ENCODE measurements at regions not wholly inside any gene's neighbourhood (a gene's known extent, or its start where the extent isn't known, plus 50 kb on each side); places are given as distances from the start of the nearest gene placed in this dataset.

GRCh38 chr14:89607453-89607852 lies 190.4 kb upstream of the FOXN3 start:
- no peaks in the 10 kb centered on the region for H3K9me3 ChIP-seq (ENCODE audit: control insufficient read depth, low read length)
- H3K4me3 ChIP-seq (ENCODE audit: extremely low read depth, insufficient read depth, low read length, poor library complexity, severe bottlenecking) = no peak overlapping the region
- peaks cover 5% of the 10 kb centered on the region for H3K36me3 ChIP-seq (ENCODE audit: control insufficient read depth, insufficient read depth, low read length)
- WGBS, 2 experiments (ENCODE audit: insufficient coverage in 2 of 2) = 83 to 97% methylated on average over 5 of the region's 6 CpGs
- no peaks in the 10 kb centered on the region for H3K4me1 ChIP-seq (ENCODE audit: control insufficient read depth, insufficient read depth, low read length, poor library complexity, severe bottlenecking)
- no peak overlapping the region for H3K27ac ChIP-seq (ENCODE audit: low read depth, low read length, severe bottlenecking)

GRCh38 chr14:89603938-89604480 lies 187.0 kb upstream of the FOXN3 start:
- WGBS, 2 experiments (ENCODE audit: insufficient coverage in 2 of 2) = no CpG with 5 or more reads among the region's 10 CpGs
- no peak overlapping the region for H3K4me3 ChIP-seq (ENCODE audit: extremely low read depth, insufficient read depth, low read length, poor library complexity, severe bottlenecking)
- H3K4me1 ChIP-seq (ENCODE audit: control insufficient read depth, insufficient read depth, low read length, poor library complexity, severe bottlenecking) = peaks cover 3% of the 10 kb centered on the region

GRCh38 chr14:89600950-89601826 lies 184.2 kb upstream of the FOXN3 start:
- Histone ChIP-seq H3K4me3 (ENCODE audit: extremely low read depth, insufficient read depth, low read length, poor library complexity, severe bottlenecking) (no peak overlapping the region), H3K9me3 (ENCODE audit: control insufficient read depth, low read length) (peaks cover 19% of the 10 kb centered on the region), H3K4me1 (ENCODE audit: control insufficient read depth, insufficient read depth, low read length, poor library complexity, severe bottlenecking) (peaks cover 3% of the 10 kb centered on the region), H3K36me3 (ENCODE audit: control insufficient read depth, insufficient read depth, low read length) (no peaks in the 10 kb centered on the region), H3K27ac (ENCODE audit: low read depth, low read length, severe bottlenecking) (peak overlapping the region; percentile 24)
- WGBS, 2 experiments (ENCODE audit: insufficient coverage in 2 of 2) = 70 to 86% methylated on average over 1 to 2 of the region's 3 CpGs

More at GRCh38 chr14:89603938-89604480, 187.0 kb upstream of the FOXN3 start:
- Histone ChIP-seq H3K36me3 (ENCODE audit: control insufficient read depth, insufficient read depth, low read length) (peaks cover 2% of the 10 kb centered on the region), H3K9me3 (ENCODE audit: control insufficient read depth, low read length) (peaks cover 11% of the 10 kb centered on the region), H3K27ac (ENCODE audit: low read depth, low read length, severe bottlenecking) (no peak overlapping the region)

GRCh38 chr14:89600029-89600428 lies 183.0 kb upstream of the FOXN3 start:
- Histone ChIP-seq H3K4me1 (ENCODE audit: control insufficient read depth, insufficient read depth, low read length, poor library complexity, severe bottlenecking) (peaks cover 3% of the 10 kb centered on the region), H3K9me3 (ENCODE audit: control insufficient read depth, low read length) (peaks cover 19% of the 10 kb centered on the region), H3K4me3 (ENCODE audit: extremely low read depth, insufficient read depth, low read length, poor library complexity, severe bottlenecking) (no peak overlapping the region), H3K36me3 (ENCODE audit: control insufficient read depth, insufficient read depth, low read length) (no peaks in the 10 kb centered on the region), H3K27ac (ENCODE audit: low read depth, low read length, severe bottlenecking) (no peak overlapping the region)

- H3K4me1 ChIP-seq (ENCODE audit: control insufficient read depth, insufficient read depth, low read length, poor library complexity, severe bottlenecking) = peaks cover 3% of the 10 kb centered on the region
- no peak overlapping the region for H3K4me3 ChIP-seq (ENCODE audit: extremely low read depth, insufficient read depth, low read length, poor library complexity, severe bottlenecking)
- H3K36me3 ChIP-seq (ENCODE audit: control insufficient read depth, insufficient read depth, low read length) = no peaks in the 10 kb centered on the region
- no CpG with 5 or more reads among the region's 2 CpGs for WGBS, 2 experiments (ENCODE audit: insufficient coverage in 2 of 2)
- H3K9me3 ChIP-seq (ENCODE audit: control insufficient read depth, low read length) = peaks cover 19% of the 10 kb centered on the region
- no peak overlapping the region for H3K27ac ChIP-seq (ENCODE audit: low read depth, low read length, severe bottlenecking)
Observed at GRCh38 chr14:89598548-89599186, 181.6 kb upstream of the FOXN3 start.

- Histone ChIP-seq H3K9me3 (ENCODE audit: control insufficient read depth, low read length) (peaks cover 5% of the 10 kb centered on the region), H3K27ac (ENCODE audit: low read depth, low read length, severe bottlenecking) (no peak overlapping the region), H3K4me1 (ENCODE audit: control insufficient read depth, insufficient read depth, low read length, poor library complexity, severe bottlenecking) (no peaks in the 10 kb centered on the region), H3K4me3 (ENCODE audit: extremely low read depth, insufficient read depth, low read length, poor library complexity, severe bottlenecking) (no peak overlapping the region), H3K36me3 (ENCODE audit: control insufficient read depth, insufficient read depth, low read length) (no peaks in the 10 kb centered on the region)
Observed at GRCh38 chr14:89592961-89593360, 175.9 kb upstream of the FOXN3 start.

GRCh38 chr14:89589400-89590118 lies 172.5 kb upstream of the FOXN3 start:
- H3K4me3 ChIP-seq (ENCODE audit: extremely low read depth, insufficient read depth, low read length, poor library complexity, severe bottlenecking) = no peak overlapping the region
- no peaks in the 10 kb centered on the region for H3K4me1 ChIP-seq (ENCODE audit: control insufficient read depth, insufficient read depth, low read length, poor library complexity, severe bottlenecking)
- H3K9me3 ChIP-seq (ENCODE audit: control insufficient read depth, low read length) = peaks cover 5% of the 10 kb centered on the region
- no peak overlapping the region for H3K27ac ChIP-seq (ENCODE audit: low read depth, low read length, severe bottlenecking)
- no peaks in the 10 kb centered on the region for H3K36me3 ChIP-seq (ENCODE audit: control insufficient read depth, insufficient read depth, low read length)
- WGBS, 2 experiments (ENCODE audit: insufficient coverage in 2 of 2) = 86 to 92% methylated on average over 3 to 7 of the region's 11 CpGs

GRCh38 chr14:89588840-89589296 lies 171.8 kb upstream of the FOXN3 start:
- Histone ChIP-seq H3K4me3 (ENCODE audit: extremely low read depth, insufficient read depth, low read length, poor library complexity, severe bottlenecking) (no peak overlapping the region), H3K36me3 (ENCODE audit: control insufficient read depth, insufficient read depth, low read length) (no peaks in the 10 kb centered on the region), H3K27ac (ENCODE audit: low read depth, low read length, severe bottlenecking) (no peak overlapping the region), H3K9me3 (ENCODE audit: control insufficient read depth, low read length) (peaks cover 5% of the 10 kb centered on the region), H3K4me1 (ENCODE audit: control insufficient read depth, insufficient read depth, low read length, poor library complexity, severe bottlenecking) (no peaks in the 10 kb centered on the region)
- no CpG with 5 or more reads among the region's 1 CpG for WGBS, 2 experiments (ENCODE audit: insufficient coverage in 2 of 2)

GRCh38 chr14:89588016-89588415 lies 171.0 kb upstream of the FOXN3 start:
- WGBS, 2 experiments (ENCODE audit: insufficient coverage in 2 of 2) = 85 to 100% methylated on average over 1 to 4 of the region's 5 CpGs
- no peaks in the 10 kb centered on the region for H3K36me3 ChIP-seq (ENCODE audit: control insufficient read depth, insufficient read depth, low read length)
- H3K9me3 ChIP-seq (ENCODE audit: control insufficient read depth, low read length) = peaks cover 5% of the 10 kb centered on the region
- H3K4me1 ChIP-seq (ENCODE audit: control insufficient read depth, insufficient read depth, low read length, poor library complexity, severe bottlenecking) = no peaks in the 10 kb centered on the region
- H3K4me3 ChIP-seq (ENCODE audit: extremely low read depth, insufficient read depth, low read length, poor library complexity, severe bottlenecking) = no peak overlapping the region
- H3K27ac ChIP-seq (ENCODE audit: low read depth, low read length, severe bottlenecking) = no peak overlapping the region

- no peak overlapping the region for H3K27ac ChIP-seq (ENCODE audit: low read depth, low read length, severe bottlenecking)
- WGBS, 2 experiments (ENCODE audit: insufficient coverage in 2 of 2) = 92 to 100% methylated on average over 2 of the region's 5 CpGs
- no peaks in the 10 kb centered on the region for H3K4me1 ChIP-seq (ENCODE audit: control insufficient read depth, insufficient read depth, low read length, poor library complexity, severe bottlenecking)
- H3K36me3 ChIP-seq (ENCODE audit: control insufficient read depth, insufficient read depth, low read length) = no peaks in the 10 kb centered on the region
- no peak overlapping the region for H3K4me3 ChIP-seq (ENCODE audit: extremely low read depth, insufficient read depth, low read length, poor library complexity, severe bottlenecking)
- H3K9me3 ChIP-seq (ENCODE audit: control insufficient read depth, low read length) = peaks cover 5% of the 10 kb centered on the region
Observed at GRCh38 chr14:89587136-89587420, 170.0 kb upstream of the FOXN3 start.

Measured in mesodermal cell (in vitro differentiated cells).